Raji (cell line): ENCODE measurements at regions not wholly inside any gene's neighbourhood (a gene's known extent, or its start where the extent isn't known, plus 50 kb on each side); places are given as distances from the start of the nearest gene placed in this dataset.

Source experiments
- POLR2A ChIP-seq: IDR thresholded peaks from 2 replicates; pipeline ENCODE4 v1.6.1; 2011; ENCODE audit warnings: low read depth, low read length, control low read depth; ENCODE audit not compliant: insufficient read depth

- TF ChIP-seq POLR2A, result no peak
These were observed 739.4 kb upstream of the IGFBP3 start for GRCh38 chr7:46660402-46660980.

GRCh38 chr7:46658281-46658680 lies 737.2 kb upstream of the IGFBP3 start:
- TF ChIP-seq POLR2A, result no peak

GRCh38 chr7:46654546-46655443 lies 733.7 kb upstream of the IGFBP3 start:
- no peak for TF ChIP-seq POLR2A

- TF ChIP-seq POLR2A, result no peak
These were observed 732.8 kb upstream of the IGFBP3 start for GRCh38 chr7:46653848-46654247.

- no peak for TF ChIP-seq POLR2A
These were observed 731.2 kb upstream of the IGFBP3 start for GRCh38 chr7:46652317-46652716.

- no peak for TF ChIP-seq POLR2A
These were observed 730.6 kb upstream of the IGFBP3 start for GRCh38 chr7:46651561-46652088.

GRCh38 chr7:46651070-46651469 lies 730.0 kb upstream of the IGFBP3 start:
- no peak for TF ChIP-seq POLR2A

GRCh38 chr7:46649876-46650275 lies 728.8 kb upstream of the IGFBP3 start:
- TF ChIP-seq POLR2A, result no peak

GRCh38 chr7:46637793-46638735 lies 717.0 kb upstream of the IGFBP3 start:
- no peak for TF ChIP-seq POLR2A

GRCh38 chr7:46636022-46636421 lies 715.0 kb upstream of the IGFBP3 start:
- TF ChIP-seq POLR2A, result no peak

GRCh38 chr7:46633630-46634240 lies 712.7 kb upstream of the IGFBP3 start:
- no peak for TF ChIP-seq POLR2A

GRCh38 chr7:46633200-46633599 lies 712.1 kb upstream of the IGFBP3 start:
- TF ChIP-seq POLR2A, result no peak

GRCh38 chr7:46630031-46630430 lies 709.0 kb upstream of the IGFBP3 start:
- TF ChIP-seq POLR2A, result no peak

- TF ChIP-seq POLR2A, result no peak
These were observed 707.3 kb upstream of the IGFBP3 start for GRCh38 chr7:46628389-46628788.
